ENCODE measurements at regions not wholly inside any gene's neighbourhood (a gene's known extent, or its start where the extent isn't known, plus 50 kb on each side); places are given as distances from the start of the nearest gene placed in this dataset.

DNA sequence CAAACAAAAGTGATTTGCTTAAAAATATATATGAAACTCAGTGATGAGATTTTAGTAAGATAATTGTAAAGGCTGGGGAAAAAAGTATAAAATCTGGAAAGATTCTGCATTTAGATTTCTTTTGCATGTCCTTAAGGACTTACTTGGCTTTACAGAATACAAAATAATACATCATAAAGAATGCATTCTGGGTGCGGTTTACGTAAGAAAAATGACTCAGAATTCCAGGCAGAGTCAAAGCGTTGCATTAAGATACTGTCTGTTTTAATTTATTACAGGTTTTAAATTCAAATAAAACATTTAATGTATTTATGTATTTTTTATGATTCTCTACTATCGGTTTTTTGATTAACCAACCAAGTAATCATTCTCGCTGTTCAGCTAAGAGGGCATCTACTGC lies 178.0 kb downstream of the SH3BP4 start:
- no peaks in the 10 kb centered on the region for H3K36me3 ChIP-seq
- H3K27me3 ChIP-seq (ENCODE audit: low read depth) = no peaks in the 10 kb centered on the region
- H3K4me3 ChIP-seq = no peak overlapping the region
- no peaks in the 10 kb centered on the region for H3K4me1 ChIP-seq
- no peak for ATAC-seq
- no peak for DNase-seq
- no peaks in the 10 kb centered on the region for H3K9me3 ChIP-seq
- no peak overlapping the region for H3K27ac ChIP-seq
- intact Hi-C loops (cut with DNase I) = no loop called here
- TF ChIP-seq, protein P1, sequence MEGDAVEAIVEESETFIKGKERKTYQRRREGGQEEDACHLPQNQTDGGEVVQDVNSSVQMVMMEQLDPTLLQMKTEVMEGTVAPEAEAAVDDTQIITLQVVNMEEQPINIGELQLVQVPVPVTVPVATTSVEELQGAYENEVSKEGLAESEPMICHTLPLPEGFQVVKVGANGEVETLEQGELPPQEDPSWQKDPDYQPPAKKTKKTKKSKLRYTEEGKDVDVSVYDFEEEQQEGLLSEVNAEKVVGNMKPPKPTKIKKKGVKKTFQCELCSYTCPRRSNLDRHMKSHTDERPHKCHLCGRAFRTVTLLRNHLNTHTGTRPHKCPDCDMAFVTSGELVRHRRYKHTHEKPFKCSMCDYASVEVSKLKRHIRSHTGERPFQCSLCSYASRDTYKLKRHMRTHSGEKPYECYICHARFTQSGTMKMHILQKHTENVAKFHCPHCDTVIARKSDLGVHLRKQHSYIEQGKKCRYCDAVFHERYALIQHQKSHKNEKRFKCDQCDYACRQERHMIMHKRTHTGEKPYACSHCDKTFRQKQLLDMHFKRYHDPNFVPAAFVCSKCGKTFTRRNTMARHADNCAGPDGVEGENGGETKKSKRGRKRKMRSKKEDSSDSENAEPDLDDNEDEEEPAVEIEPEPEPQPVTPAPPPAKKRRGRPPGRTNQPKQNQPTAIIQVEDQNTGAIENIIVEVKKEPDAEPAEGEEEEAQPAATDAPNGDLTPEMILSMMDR (IDR thresholded peaks at IDR 0.05) = no peak

DNA sequence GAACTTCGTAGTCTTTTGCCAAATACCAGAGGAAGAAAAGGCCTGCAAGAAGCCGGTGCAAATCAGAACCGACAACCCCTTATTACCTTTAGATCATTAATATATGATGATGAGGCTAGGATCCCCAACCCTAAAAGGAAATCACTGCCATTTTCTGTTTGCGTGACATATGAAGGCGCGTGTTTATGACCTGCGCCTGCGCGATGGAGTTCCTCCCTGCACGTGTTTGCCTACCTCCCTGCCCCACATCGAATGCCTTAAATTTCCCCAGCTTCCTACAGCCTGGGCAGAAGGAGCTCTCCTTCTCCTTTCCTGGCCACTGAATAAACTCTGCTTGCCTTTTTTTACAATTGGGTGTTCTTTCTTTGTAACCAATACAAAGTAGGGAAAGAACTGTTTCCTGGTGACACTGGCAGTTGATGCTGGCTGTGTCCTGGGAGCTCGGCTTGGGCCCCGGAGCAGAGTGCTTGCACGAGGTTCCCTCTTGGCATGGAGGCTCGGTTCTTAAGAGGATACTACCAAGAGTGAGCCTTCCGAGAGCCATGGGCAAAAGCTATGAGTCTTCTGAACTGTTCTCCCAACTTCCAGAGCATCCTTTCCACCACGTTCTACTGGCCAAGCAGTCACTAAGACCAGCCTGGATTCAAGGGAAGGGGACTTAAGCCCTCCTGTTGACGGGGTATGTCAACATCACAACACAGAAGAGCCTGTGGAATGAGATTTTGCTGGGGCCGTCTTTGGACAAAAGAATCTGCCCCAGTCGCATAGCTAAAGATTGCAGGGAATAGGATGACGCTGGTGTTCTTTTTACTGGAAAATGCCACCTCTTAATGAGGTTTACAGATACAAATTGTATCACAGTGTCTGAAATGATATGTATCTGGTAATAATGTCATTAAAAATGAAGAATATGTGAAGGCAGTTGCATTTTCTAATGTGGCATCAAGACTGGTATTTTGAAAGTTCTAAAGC lies 179.8 kb downstream of the SH3BP4 start:
- no peak for ATAC-seq
- Histone ChIP-seq H3K4me3 (no peak overlapping the region), H3K27me3 (ENCODE audit: low read depth) (no peaks in the 10 kb centered on the region), H3K36me3 (no peaks in the 10 kb centered on the region), H3K4me1 (no peaks in the 10 kb centered on the region), H3K27ac (no peak overlapping the region), H3K9me3 (no peaks in the 10 kb centered on the region)
- TF ChIP-seq, protein P1 (IDR thresholded peaks at IDR 0.05) = no peak
- no peak for DNase-seq
- intact Hi-C loops (cut with DNase I) = no loop called here

DNA sequence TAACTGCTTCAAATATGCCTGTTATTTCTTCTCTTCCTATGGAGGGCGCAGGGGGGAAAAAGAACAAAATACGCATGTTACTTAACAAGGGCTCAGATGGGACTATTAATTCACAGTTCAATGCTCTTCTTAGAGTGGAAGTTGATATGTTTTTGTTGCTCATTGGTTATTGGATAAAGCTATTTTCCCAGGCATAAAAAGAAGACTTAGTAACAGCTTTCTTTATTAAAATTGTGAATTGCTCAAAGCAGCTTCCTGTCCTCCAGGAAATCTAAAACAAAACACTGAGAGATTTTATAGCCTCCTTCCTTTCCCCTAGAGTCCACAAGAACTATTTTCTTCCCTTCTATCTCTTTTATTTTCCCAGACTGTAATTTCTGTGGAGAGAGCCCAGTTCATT lies 180.8 kb downstream of the SH3BP4 start:
- H3K27ac ChIP-seq = no peak overlapping the region
- H3K9me3 ChIP-seq = no peaks in the 10 kb centered on the region
- H3K36me3 ChIP-seq = no peaks in the 10 kb centered on the region
- TF ChIP-seq, protein P1 (IDR thresholded peaks at IDR 0.05) = no peak
- H3K4me1 ChIP-seq = no peaks in the 10 kb centered on the region
- intact Hi-C loops (cut with DNase I) = no loop called here
- no peaks in the 10 kb centered on the region for H3K27me3 ChIP-seq (ENCODE audit: low read depth)
- DNase-seq (no peak), ATAC-seq (no peak)
- no peak overlapping the region for H3K4me3 ChIP-seq

DNA sequence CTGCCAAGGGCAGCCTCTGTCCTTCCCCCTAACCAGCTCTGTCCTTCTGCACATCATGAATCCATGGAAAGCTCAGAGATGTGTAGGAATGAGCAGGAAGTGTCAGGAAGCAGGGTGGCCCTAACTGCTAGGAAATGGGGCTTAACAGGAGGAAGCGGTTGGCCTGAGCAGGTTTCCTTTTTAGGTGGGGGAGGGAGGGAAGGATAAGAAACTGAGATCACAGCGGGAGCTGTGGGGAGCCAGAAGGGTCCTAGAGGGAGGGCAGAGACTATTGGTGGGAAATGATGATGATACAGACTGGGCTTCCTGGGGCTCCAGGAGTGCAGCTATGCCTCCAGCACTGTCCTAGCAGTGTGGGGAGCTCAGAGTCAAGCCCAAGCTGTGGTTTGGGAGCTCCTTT lies 182.0 kb downstream of the SH3BP4 start:
- H3K4me3 ChIP-seq = no peak overlapping the region
- H3K4me1 ChIP-seq = no peaks in the 10 kb centered on the region
- H3K36me3 ChIP-seq = no peaks in the 10 kb centered on the region
- no peak overlapping the region for H3K27ac ChIP-seq
- H3K27me3 ChIP-seq (ENCODE audit: low read depth) = no peaks in the 10 kb centered on the region
- ATAC-seq (peak in 1 of 2 donors; percentile 23), DNase-seq (no peak)
- TF ChIP-seq, protein P1 (IDR thresholded peaks at IDR 0.05) = no peak
- intact Hi-C loops (cut with DNase I) = no loop called here
- no peaks in the 10 kb centered on the region for H3K9me3 ChIP-seq

DNA sequence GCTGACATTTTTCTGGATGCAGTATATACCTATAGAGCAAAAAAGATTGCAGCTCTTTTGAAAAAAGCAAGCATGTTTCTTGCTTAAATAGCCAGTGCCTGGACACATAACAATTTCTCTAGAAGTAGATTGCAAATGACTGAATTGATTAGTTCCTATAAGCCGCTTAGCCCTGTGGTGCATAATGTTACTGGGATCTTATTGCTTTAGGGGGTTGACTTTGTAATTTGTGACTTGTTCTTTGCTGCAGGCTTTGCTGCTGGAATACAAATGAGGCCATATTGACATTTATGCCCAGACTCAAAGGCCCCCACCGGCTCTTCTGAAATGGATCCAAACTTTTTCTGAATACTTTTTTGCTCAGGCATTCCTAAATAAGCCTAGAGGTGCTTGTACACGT lies 182.6 kb downstream of the SH3BP4 start:
- H3K27me3 ChIP-seq (ENCODE audit: low read depth) = no peaks in the 10 kb centered on the region
- no peaks in the 10 kb centered on the region for H3K4me1 ChIP-seq
- no peak overlapping the region for H3K27ac ChIP-seq
- intact Hi-C loops (cut with DNase I) = no loop called here
- TF ChIP-seq, protein P1 (IDR thresholded peaks at IDR 0.05) = no peak
- ATAC-seq = no peak
- H3K36me3 ChIP-seq = no peaks in the 10 kb centered on the region
- no peaks in the 10 kb centered on the region for H3K9me3 ChIP-seq
- no peak for DNase-seq
- no peak overlapping the region for H3K4me3 ChIP-seq
